H9 (cell line): ENCODE measurements at regions not wholly inside any gene's neighbourhood (a gene's known extent, or its start where the extent isn't known, plus 50 kb on each side); places are given as distances from the start of the nearest gene placed in this dataset.

ENCODE experiments used
- DNase-seq: peaks from one replicate; pipeline ENCODE4 v3.0.0-alpha.2; 2017
- H2AFZ ChIP-seq: one replicate; pipeline ENCODE4 v1.6.1; 2013; ENCODE audit warnings: mild to moderate bottlenecking, low read length, control low read depth, moderate library complexity
- H2AK5ac ChIP-seq: 2 replicates; pipeline ENCODE4 v1.6.1; 2013; ENCODE audit warnings: low read length, control low read depth, mixed read lengths; ENCODE audit not compliant: insufficient read length
- H2BK120ac ChIP-seq: one replicate; pipeline ENCODE4 v1.6.1; 2013; ENCODE audit warnings: low read depth, mild to moderate bottlenecking, low read length, control low read depth, inconsistent platforms; ENCODE audit not compliant: poor library complexity, severe bottlenecking
- H2BK12ac ChIP-seq: 2 replicates; pipeline ENCODE4 v1.6.1; 2013; ENCODE audit warnings: low read length, control low read depth, mixed read lengths, low read depth; ENCODE audit not compliant: insufficient read length
- H2BK15ac ChIP-seq: 2 replicates; pipeline ENCODE4 v1.6.1; 2013; ENCODE audit warnings: low read depth, low read length, control low read depth
- H2BK20ac ChIP-seq: one replicate; pipeline ENCODE4 v1.6.1; 2013; ENCODE audit warnings: low read depth, mild to moderate bottlenecking, low read length, control low read depth, inconsistent platforms; ENCODE audit not compliant: poor library complexity, severe bottlenecking
- H2BK5ac ChIP-seq: 2 replicates; pipeline ENCODE4 v1.6.1; 2013; ENCODE audit warnings: low read length, control low read depth, mixed read lengths; ENCODE audit not compliant: insufficient read length
- H3K14ac ChIP-seq: 2 replicates; pipeline ENCODE4 v1.6.1; 2013; ENCODE audit warnings: low read length, control low read depth; ENCODE audit not compliant: insufficient read depth
- H3K18ac ChIP-seq: 2 replicates; pipeline ENCODE4 v1.6.1; 2013; ENCODE audit warnings: low read depth, mild to moderate bottlenecking, mixed read lengths, low read length, control low read depth; ENCODE audit not compliant: insufficient read length
- H3K23ac ChIP-seq: 2 replicates; pipeline ENCODE4 v1.6.1; 2013; ENCODE audit warnings: low read length, control low read depth, mixed read lengths, low read depth; ENCODE audit not compliant: insufficient read length
- H3K23me2 ChIP-seq: 2 replicates; pipeline ENCODE4 v1.6.1; 2013; ENCODE audit warnings: low read depth, mild to moderate bottlenecking, mixed read lengths, low read length, control low read depth; ENCODE audit not compliant: insufficient read length, poor library complexity, severe bottlenecking
- H3K27ac ChIP-seq: 2 replicates; pipeline ENCODE4 v1.5.1; 2013; ENCODE audit warnings: low read length, control low read depth, mixed read lengths, low read depth; ENCODE audit not compliant: insufficient read length
- H3K27me3 ChIP-seq: 2 replicates; pipeline ENCODE4 v1.6.1; 2013; ENCODE audit warnings: low read length, control low read depth, inconsistent platforms; ENCODE audit not compliant: insufficient read depth
- H3K4ac ChIP-seq: 2 replicates; pipeline ENCODE4 v1.6.1; 2013; ENCODE audit warnings: low read depth, mild to moderate bottlenecking, control low read depth, inconsistent platforms, low read length, moderate library complexity
- H3K4me1 ChIP-seq: 2 replicates; pipeline ENCODE4 v1.6.1; 2013; ENCODE audit warnings: low read length, control low read depth, inconsistent platforms; ENCODE audit not compliant: insufficient read depth
- H3K4me2 ChIP-seq: 2 replicates; pipeline ENCODE4 v1.6.1; 2013; ENCODE audit warnings: low read length, control low read depth, mixed read lengths; ENCODE audit not compliant: insufficient read length, insufficient read depth
- H3K56ac ChIP-seq: 2 replicates; pipeline ENCODE4 v1.6.1; 2013; ENCODE audit warnings: low read depth, mild to moderate bottlenecking, mixed read lengths, low read length, control low read depth; ENCODE audit not compliant: insufficient read length
- H3K79me1 ChIP-seq: 2 replicates; pipeline ENCODE4 v1.6.1; 2013; ENCODE audit warnings: low read depth, mild to moderate bottlenecking, moderate library complexity, low read length, control low read depth, inconsistent platforms; ENCODE audit not compliant: insufficient read depth, poor library complexity, severe bottlenecking
- H3K79me2 ChIP-seq: 2 replicates; pipeline ENCODE4 v1.6.1; 2013; ENCODE audit warnings: low read length, control low read depth, inconsistent platforms; ENCODE audit not compliant: insufficient read depth
- H3K9ac ChIP-seq: 2 replicates; pipeline ENCODE4 v1.6.1; 2013; ENCODE audit warnings: low read length, control low read depth, mixed read lengths; ENCODE audit not compliant: insufficient read length; ENCODE audit errors: extremely low read depth
- H3K9me3 ChIP-seq: one replicate; pipeline ENCODE4 v1.6.1; 2013; ENCODE audit warnings: low read depth, low read length, inconsistent platforms; ENCODE audit not compliant: control insufficient read depth
- H3T11ph ChIP-seq: one replicate; pipeline ENCODE4 v1.6.1; 2013; ENCODE audit warnings: mild to moderate bottlenecking, low read length, control low read depth, inconsistent platforms
- H4K20me1 ChIP-seq: one replicate; pipeline ENCODE4 v1.6.1; 2013; ENCODE audit not compliant: control insufficient read depth, insufficient read length, insufficient read depth
- H4K5ac ChIP-seq: 2 replicates; pipeline ENCODE4 v1.6.1; 2013; ENCODE audit warnings: low read depth, mild to moderate bottlenecking, mixed read lengths, low read length, control low read depth; ENCODE audit not compliant: insufficient read length
- H4K8ac ChIP-seq: replicated peaks from 2 replicates; pipeline ENCODE4 v1.6.1; 2013; ENCODE audit warnings: low read length, control low read depth, mixed read lengths, low read depth; ENCODE audit not compliant: insufficient read length
- H4K91ac ChIP-seq: 2 replicates; pipeline ENCODE4 v1.6.1; 2013; ENCODE audit warnings: low read depth, mild to moderate bottlenecking, moderate library complexity, mixed read lengths, low read length, control low read depth; ENCODE audit not compliant: insufficient read length
- H3K27ac Mint-ChIP-seq, 3 experiments: 2 replicates in 2 of 3; 3 replicates in 1 of 3; pipeline ENCODE4 v1.8.0; 2020 to 2021; ENCODE audit warnings: mixed read lengths in 3 of 3, mild to moderate bottlenecking in 1 of 3, moderate library complexity in 1 of 3
- H3K27me3 Mint-ChIP-seq: 2 replicates; pipeline ENCODE4 v1.8.0; 2021; ENCODE audit warnings: low read depth, mild to moderate bottlenecking, moderate library complexity, mixed read lengths
- H3K36me3 Mint-ChIP-seq, 3 experiments: 2 replicates in 2 of 3; 3 replicates in 1 of 3; pipeline ENCODE4 v1.8.0; 2020 to 2021; ENCODE audit warnings: low read depth in 3 of 3, mixed read lengths in 3 of 3; ENCODE audit not compliant: insufficient read depth in 1 of 3
- H3K4me1 Mint-ChIP-seq, 2 experiments: 2 replicates each; pipeline ENCODE4 v1.8.0; 2020; ENCODE audit warnings: mixed read lengths in 2 of 2
- H3K4me3 Mint-ChIP-seq, 2 experiments: 2 replicates in 1 of 2; 3 replicates in 1 of 2; pipeline ENCODE4 v1.8.0; 2020 to 2021; ENCODE audit warnings: mild to moderate bottlenecking in 2 of 2, mixed read lengths in 2 of 2, moderate library complexity in 1 of 2
- H3K9me3 Mint-ChIP-seq, 2 experiments: 2 replicates in 1 of 2; 3 replicates in 1 of 2; pipeline ENCODE4 v1.8.0; 2020; ENCODE audit warnings: mild to moderate bottlenecking in 2 of 2, mixed read lengths in 2 of 2, moderate library complexity in 1 of 2
- WGBS: extraction: QIAGEN DNeasy Blood & Tissue Kit; methylation state at CpG from one replicate; pipeline ENCODE4 v1.1.7; 2013; ENCODE audit warnings: missing lambda C conversion rate, low lambda C conversion rate, mixed read lengths; ENCODE audit not compliant: insufficient read length; ENCODE audit errors: extremely low coverage; 5-methylcytosine and 5-hydroxymethylcytosine counted together
- TF ChIP-seq, protein P1 (sequence below): fragments of 200-600 bp; sonication (generic); conservative IDR thresholded peaks from 3 replicates; pipeline ENCODE4 v1.8.0; 2021; ENCODE audit warnings: antibody characterized with exemption, mild to moderate bottlenecking

DNA sequence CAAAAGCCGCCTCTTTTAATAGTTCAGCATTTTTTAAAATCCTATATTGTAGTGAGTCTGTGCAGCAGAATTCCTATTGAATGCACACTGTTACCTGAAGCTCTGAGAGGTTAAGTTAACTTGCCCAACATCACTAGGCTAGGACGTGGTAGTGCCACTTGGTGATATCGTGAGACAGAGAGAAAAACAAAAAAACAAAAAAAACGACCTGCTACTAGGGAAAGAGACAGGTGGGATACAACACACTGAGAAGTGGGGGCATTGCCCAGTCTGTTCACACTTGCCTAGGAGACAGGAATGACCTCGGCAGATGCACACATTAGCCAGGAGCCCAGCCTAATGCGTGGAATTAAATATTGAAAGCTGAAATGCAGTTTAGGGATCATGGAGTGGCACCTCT lies 129.7 kb upstream of the CCND2 start:
- Histone ChIP-seq H3K23me2 (no peaks in the 10 kb centered on the region), H3K14ac (no peak overlapping the region), H2BK20ac (no peak overlapping the region), H3K79me2 (no peaks in the 10 kb centered on the region), H3K4me2 (no peak overlapping the region), H4K8ac (no peak overlapping the region), H3K18ac (no peak overlapping the region), H2AK5ac (no peak overlapping the region), H3K23ac (no peak overlapping the region), H4K20me1 (no peaks in the 10 kb centered on the region), H2BK15ac (no peak overlapping the region), H4K5ac (no peak overlapping the region), H2BK120ac (no peak overlapping the region), H2BK12ac (no peak overlapping the region), H3T11ph (no peak overlapping the region), H3K79me1 (no peaks in the 10 kb centered on the region), H3K4ac (no peak overlapping the region), H3K56ac (no peak overlapping the region), H2AFZ (no peak overlapping the region), H3K9me3 (no peaks in the 10 kb centered on the region), H2BK5ac (no peak overlapping the region), H4K91ac (no peak overlapping the region), H3K27ac (no peak overlapping the region), H3K27me3 (no peaks in the 10 kb centered on the region), H3K4me1 (peaks cover 20% of the 10 kb centered on the region), H3K9ac (no peak overlapping the region)
- no peak overlapping the region for H3K4me3 Mint-ChIP-seq
- H3K36me3 Mint-ChIP-seq: peaks cover 2 to 12% (median 6%) of the 10 kb centered on the region in 3 experiments; a peak in 5 of 7 replicates
- H3K27ac Mint-ChIP-seq: no peak overlapping the region
- H3K9me3 Mint-ChIP-seq: peaks cover 10 to 12% of the 10 kb centered on the region in 2 experiments
- no CpG with 5 or more reads among the region's 6 CpGs for WGBS
- peaks cover 15% of the 10 kb centered on the region for H3K27me3 Mint-ChIP-seq
- DNase-seq: no peak
- TF ChIP-seq, protein P1, sequence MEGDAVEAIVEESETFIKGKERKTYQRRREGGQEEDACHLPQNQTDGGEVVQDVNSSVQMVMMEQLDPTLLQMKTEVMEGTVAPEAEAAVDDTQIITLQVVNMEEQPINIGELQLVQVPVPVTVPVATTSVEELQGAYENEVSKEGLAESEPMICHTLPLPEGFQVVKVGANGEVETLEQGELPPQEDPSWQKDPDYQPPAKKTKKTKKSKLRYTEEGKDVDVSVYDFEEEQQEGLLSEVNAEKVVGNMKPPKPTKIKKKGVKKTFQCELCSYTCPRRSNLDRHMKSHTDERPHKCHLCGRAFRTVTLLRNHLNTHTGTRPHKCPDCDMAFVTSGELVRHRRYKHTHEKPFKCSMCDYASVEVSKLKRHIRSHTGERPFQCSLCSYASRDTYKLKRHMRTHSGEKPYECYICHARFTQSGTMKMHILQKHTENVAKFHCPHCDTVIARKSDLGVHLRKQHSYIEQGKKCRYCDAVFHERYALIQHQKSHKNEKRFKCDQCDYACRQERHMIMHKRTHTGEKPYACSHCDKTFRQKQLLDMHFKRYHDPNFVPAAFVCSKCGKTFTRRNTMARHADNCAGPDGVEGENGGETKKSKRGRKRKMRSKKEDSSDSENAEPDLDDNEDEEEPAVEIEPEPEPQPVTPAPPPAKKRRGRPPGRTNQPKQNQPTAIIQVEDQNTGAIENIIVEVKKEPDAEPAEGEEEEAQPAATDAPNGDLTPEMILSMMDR: no peak; the same call in 2 of the 3 replicates
- peaks cover 39 to 44% of the 10 kb centered on the region in 2 experiments for H3K4me1 Mint-ChIP-seq
